T-cell (primary cell): ENCODE measurements at regions not wholly inside any gene's neighbourhood (a gene's known extent, or its start where the extent isn't known, plus 50 kb on each side); places are given as distances from the start of the nearest gene placed in this dataset.

ENCODE experiments used
- ATAC-seq, 4 experiments: fragments of 200-7000 bp in 3 of 4; fragments of 150-1000 bp in 1 of 4; cut with Tn5 transposase; replicated peaks in 1 of 4; 1 replicate in 3 of 4; 2 replicates in 1 of 4; pipeline ENCODE4 v1.10.0; 2021; ENCODE audit warnings: moderate library complexity in 3 of 4, mild to moderate bottlenecking in 2 of 4, moderate number of reproducible peaks in 1 of 4
- CTCF ChIA-PET, 2 donors: fragments of 300-600 bp; sonication (Branson Sonifier 250); formaldehyde crosslinking; loops; one replicate each; lab custom pipeline; 2022; ENCODE audit warnings: antibody characterized with exemption in 2 of 2; lab: Charles Lee
- POLR2A ChIA-PET, 2 donors: fragments of 300-600 bp; sonication (Branson Sonifier 250); formaldehyde crosslinking; loops; one replicate each; lab custom pipeline; 2022; ENCODE audit warnings: antibody characterized with exemption in 2 of 2; lab: Charles Lee
- DNase-seq, 35 experiments: peaks; one replicate each; pipeline versions ENCODE4 v3.0.0 to v3.0.0-alpha.2; 2013 to 2023
- H3K27ac ChIP-seq: one replicate; pipeline ENCODE4 v1.5.1; 2013; ENCODE audit warnings: low read length
- H3K27me3 ChIP-seq, 2 experiments: replicated peaks in 1 of 2; 1 replicate in 1 of 2; 2 replicates in 1 of 2; pipeline versions ENCODE4 v1.6.1 to v1.7.0; 2013; ENCODE audit warnings: low read length in 1 of 2, mixed read lengths in 1 of 2; ENCODE audit not compliant: control insufficient read depth in 2 of 2, insufficient read depth in 2 of 2; ENCODE audit errors: extremely low read depth in 1 of 2
- H3K36me3 ChIP-seq, 2 donors: 1 replicate in 1 of 2; 2 replicates in 1 of 2; pipeline versions ENCODE4 v1.6.1 to v1.7.0; 2013; ENCODE audit warnings: low read length in 1 of 2; ENCODE audit not compliant: control insufficient read depth in 2 of 2, insufficient read depth in 1 of 2; ENCODE audit errors: extremely low read depth in 1 of 2
- H3K4me1 ChIP-seq, 2 experiments: 1 replicate in 1 of 2; 2 replicates in 1 of 2; pipeline versions ENCODE4 v1.6.1 to v1.7.0; 2013; ENCODE audit warnings: low read length in 2 of 2, mixed read lengths in 1 of 2; ENCODE audit not compliant: insufficient read depth in 2 of 2, control insufficient read depth in 1 of 2; ENCODE audit errors: extremely low read depth in 1 of 2
- H3K4me3 ChIP-seq, 2 donors: 1 replicate in 1 of 2; 2 replicates in 1 of 2; pipeline versions ENCODE4 v1.5.1 to v1.7.0; 2013; ENCODE audit warnings: mild to moderate bottlenecking in 2 of 2, low read length in 1 of 2, moderate library complexity in 1 of 2; ENCODE audit not compliant: control insufficient read depth in 1 of 2; ENCODE audit errors: extremely low read depth in 1 of 2
- H3K9me3 ChIP-seq: 2 replicates; pipeline ENCODE4 v1.7.0; 2013
- H3K27ac Mint-ChIP-seq, 2 donors: one replicate each; pipeline ENCODE4 v1.8.0; 2020 to 2021; ENCODE audit warnings: mild to moderate bottlenecking in 2 of 2, mixed read lengths in 2 of 2
- H3K27me3 Mint-ChIP-seq, 2 donors: one replicate each; pipeline ENCODE4 v1.8.0; 2021 to 2022; ENCODE audit warnings: mixed read lengths in 2 of 2
- H3K36me3 Mint-ChIP-seq: one replicate; pipeline ENCODE4 v1.8.0; 2021; ENCODE audit warnings: mixed read lengths
- H3K4me1 Mint-ChIP-seq, 3 donors: one replicate each; pipeline ENCODE4 v1.8.0; 2020 to 2022; ENCODE audit warnings: mixed read lengths in 3 of 3, mild to moderate bottlenecking in 1 of 3
- H3K4me3 Mint-ChIP-seq, 3 donors: one replicate each; pipeline ENCODE4 v1.8.0; 2020 to 2022; ENCODE audit warnings: mild to moderate bottlenecking in 3 of 3, mixed read lengths in 3 of 3, moderate library complexity in 3 of 3
- H3K9me3 Mint-ChIP-seq, 3 donors: one replicate each; pipeline ENCODE4 v1.8.0; 2020 to 2022; ENCODE audit warnings: mixed read lengths in 3 of 3
- WGBS: methylation state at CpG from one replicate; pipeline ENCODE4 v1.1.5; 2013; ENCODE audit warnings: missing lambda C conversion rate; ENCODE audit not compliant: insufficient coverage; 5-methylcytosine and 5-hydroxymethylcytosine counted together

GRCh38 chr9:82110881-82111280, 122.3 kb downstream of the SPATA31D1 start:
- Histone ChIP-seq H3K36me3 (no peaks in the 10 kb centered on the region), H3K4me3 (no peak overlapping the region), H3K9me3 (no peaks in the 10 kb centered on the region), H3K4me1 (no peaks in the 10 kb centered on the region), H3K27me3 (no peaks in the 10 kb centered on the region), H3K27ac (no peak overlapping the region)
- no peaks in the 10 kb centered on the region for H3K27me3 Mint-ChIP-seq
- ATAC-seq (no peak), DNase-seq (no peak)
- peaks cover 0 to 10% (median 6%) of the 10 kb centered on the region in 3 donors for H3K9me3 Mint-ChIP-seq
- WGBS: no CpG with 5 or more reads among the region's 3 CpGs
- H3K27ac Mint-ChIP-seq: no peak overlapping the region
- no peak overlapping the region for H3K4me3 Mint-ChIP-seq
- H3K4me1 Mint-ChIP-seq: no peaks in the 10 kb centered on the region
- CTCF ChIA-PET: no interaction called here
- H3K36me3 Mint-ChIP-seq: no peaks in the 10 kb centered on the region
- POLR2A ChIA-PET: no interaction called here

DNA sequence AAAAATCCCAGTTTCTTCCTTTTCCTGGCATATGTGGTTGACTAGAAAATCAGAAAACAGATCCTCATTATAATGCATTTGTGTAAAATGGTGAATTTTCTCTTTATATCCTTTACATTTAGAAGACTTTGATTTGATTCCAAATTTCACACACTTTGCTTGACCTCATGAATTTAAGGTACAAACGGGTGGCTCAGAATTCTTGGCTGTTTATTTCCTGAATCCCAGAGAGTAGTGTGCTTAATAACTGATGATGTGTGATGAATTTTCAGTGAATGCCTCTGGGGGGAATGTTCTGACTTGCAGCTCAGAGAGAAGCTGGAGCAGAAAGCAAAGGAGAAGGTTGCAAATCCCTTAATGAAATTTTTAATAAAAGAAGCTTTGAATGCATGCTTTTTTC, 126.8 kb downstream of the SPATA31D1 start:
- Mint-ChIP-seq H3K4me1 (no peaks in the 10 kb centered on the region), H3K9me3 (peaks cover 0 to 7% (median 7%) of the 10 kb centered on the region in 3 donors), H3K36me3 (no peaks in the 10 kb centered on the region), H3K27ac (no peak overlapping the region), H3K27me3 (no peaks in the 10 kb centered on the region), H3K4me3 (no peak overlapping the region)
- Histone ChIP-seq H3K4me1 (no peaks in the 10 kb centered on the region), H3K27me3 (no peaks in the 10 kb centered on the region), H3K4me3 (no peak overlapping the region), H3K9me3 (no peaks in the 10 kb centered on the region), H3K36me3 (no peaks in the 10 kb centered on the region), H3K27ac (no peak overlapping the region)
- ChIA-PET POLR2A (no interaction called here), CTCF (no interaction called here)
- ATAC-seq (no peak), DNase-seq (no peak)
- no CpG with 5 or more reads among the region's 1 CpG for WGBS

GRCh38 chr9:82115900-82116299, 127.3 kb downstream of the SPATA31D1 start:
- POLR2A ChIA-PET: no interaction called here
- no peak overlapping the region for H3K27ac Mint-ChIP-seq
- DNase-seq (no peak), ATAC-seq (no peak)
- whole genome bisulfite sequencing: no CpG with 5 or more reads among the region's 4 CpGs
- no peaks in the 10 kb centered on the region for H3K27me3 ChIP-seq
- no peaks in the 10 kb centered on the region for H3K9me3 ChIP-seq
- H3K9me3 Mint-ChIP-seq: peaks cover 0 to 7% (median 5%) of the 10 kb centered on the region in 3 donors
- no peaks in the 10 kb centered on the region for H3K27me3 Mint-ChIP-seq
- no peaks in the 10 kb centered on the region for H3K4me1 ChIP-seq
- H3K27ac ChIP-seq: no peak overlapping the region
- H3K36me3 ChIP-seq: no peaks in the 10 kb centered on the region
- CTCF ChIA-PET: no interaction called here
- no peak overlapping the region for H3K4me3 ChIP-seq
- no peaks in the 10 kb centered on the region for H3K36me3 Mint-ChIP-seq
- H3K4me1 Mint-ChIP-seq: no peaks in the 10 kb centered on the region
- no peak overlapping the region for H3K4me3 Mint-ChIP-seq

GRCh38 chr9:82116556-82116955, 128.0 kb downstream of the SPATA31D1 start:
- Histone ChIP-seq H3K9me3 (no peaks in the 10 kb centered on the region), H3K4me3 (no peak overlapping the region), H3K27me3 (no peaks in the 10 kb centered on the region), H3K4me1 (no peaks in the 10 kb centered on the region), H3K27ac (no peak overlapping the region), H3K36me3 (no peaks in the 10 kb centered on the region)
- ChIA-PET POLR2A (no interaction called here), CTCF (no interaction called here)
- DNase-seq (no peak), ATAC-seq (no peak)
- Mint-ChIP-seq H3K27me3 (no peaks in the 10 kb centered on the region), H3K27ac (no peak overlapping the region), H3K4me1 (no peaks in the 10 kb centered on the region), H3K4me3 (no peak overlapping the region), H3K36me3 (no peaks in the 10 kb centered on the region), H3K9me3 (peaks cover 0 to 7% (median 0%) of the 10 kb centered on the region in 3 donors)
- WGBS: no CpG with 5 or more reads among the region's 3 CpGs

- Mint-ChIP-seq H3K27me3 (no peaks in the 10 kb centered on the region), H3K36me3 (no peaks in the 10 kb centered on the region), H3K4me3 (no peak overlapping the region), H3K4me1 (no peaks in the 10 kb centered on the region), H3K9me3 (peaks cover 0 to 7% (median 0%) of the 10 kb centered on the region in 3 donors), H3K27ac (no peak overlapping the region)
- no peaks in the 10 kb centered on the region for H3K27me3 ChIP-seq
- no peak overlapping the region for H3K27ac ChIP-seq
- 73% methylated on average over 3 of the region's 7 CpGs for WGBS
- DNase-seq: no peak
- CTCF ChIA-PET: no interaction called here
- H3K9me3 ChIP-seq: no peaks in the 10 kb centered on the region
- POLR2A ChIA-PET: no interaction called here
- no peak overlapping the region for H3K4me3 ChIP-seq
- H3K36me3 ChIP-seq: no peaks in the 10 kb centered on the region
- no peak for ATAC-seq
- H3K4me1 ChIP-seq: no peaks in the 10 kb centered on the region
These were observed 128.6 kb downstream of the SPATA31D1 start for GRCh38 chr9:82117026-82117811.

DNA sequence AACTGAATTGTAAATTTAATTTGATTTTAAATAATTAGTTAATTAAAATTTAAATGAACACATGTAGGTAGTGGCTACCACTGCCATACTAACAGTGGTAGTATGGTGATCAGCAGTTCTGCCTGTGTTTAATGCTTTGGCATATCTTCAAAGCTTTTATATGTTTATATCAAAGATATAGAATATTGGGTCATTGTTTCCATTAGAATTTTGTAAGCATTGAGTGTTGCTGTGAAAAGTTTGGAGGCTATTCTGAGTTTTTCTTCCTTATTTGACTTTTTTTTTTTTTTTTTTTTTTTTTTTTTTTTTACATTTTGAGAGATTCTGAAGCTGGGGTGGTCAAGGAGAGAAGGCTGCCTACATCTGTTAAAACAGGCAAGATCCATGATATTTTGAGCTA, 134.2 kb downstream of the SPATA31D1 start:
- Histone ChIP-seq H3K36me3 (no peaks in the 10 kb centered on the region), H3K4me1 (no peaks in the 10 kb centered on the region), H3K27me3 (no peaks in the 10 kb centered on the region), H3K27ac (no peak overlapping the region), H3K9me3 (no peaks in the 10 kb centered on the region), H3K4me3 (no peak overlapping the region)
- POLR2A ChIA-PET: no interaction called here
- CTCF ChIA-PET: interaction anchor here in 1 of 2 donors (0.6 kb wide), 1 partner anchor 684 kb away, joined by 6 read pairs; no protein-coding TSS in a partner anchor
- Mint-ChIP-seq H3K27ac (no peak overlapping the region), H3K36me3 (no peaks in the 10 kb centered on the region), H3K4me3 (no peak overlapping the region), H3K4me1 (no peaks in the 10 kb centered on the region), H3K9me3 (peaks cover 0 to 4% (median 0%) of the 10 kb centered on the region in 3 donors), H3K27me3 (no peaks in the 10 kb centered on the region)
- no peak for DNase-seq
- ATAC-seq: no peak
